GM18505 (cell line): ENCODE measurements at regions not wholly inside any gene's neighbourhood (a gene's known extent, or its start where the extent isn't known, plus 50 kb on each side); places are given as distances from the start of the nearest gene placed in this dataset.
A peak's percentile ranks its signal among the peaks of the same experiment; 100 is the strongest.

ENCODE experiments used
- ATAC-seq: cut with Tn5 transposase; IDR thresholded peaks from one replicate; pipeline ENCODE4 v1.9.1; 2021; ENCODE audit not compliant: unreplicated experiment
- POLR2A ChIP-seq: IDR thresholded peaks from 4 replicates; pipeline ENCODE4 v1.6.1; 2011; ENCODE audit warnings: borderline replicate concordance; ENCODE audit not compliant: insufficient read depth, insufficient read length; ENCODE audit errors: extremely low read depth

GRCh38 chr2:144274131-144274530 lies 245.8 kb downstream of the ZEB2 start:
- no peak for TF ChIP-seq POLR2A
- ATAC-seq = no peak

- no peak for ATAC-seq
- no peak for TF ChIP-seq POLR2A
These were observed 249.0 kb downstream of the ZEB2 start for GRCh38 chr2:144270951-144271350.

DNA sequence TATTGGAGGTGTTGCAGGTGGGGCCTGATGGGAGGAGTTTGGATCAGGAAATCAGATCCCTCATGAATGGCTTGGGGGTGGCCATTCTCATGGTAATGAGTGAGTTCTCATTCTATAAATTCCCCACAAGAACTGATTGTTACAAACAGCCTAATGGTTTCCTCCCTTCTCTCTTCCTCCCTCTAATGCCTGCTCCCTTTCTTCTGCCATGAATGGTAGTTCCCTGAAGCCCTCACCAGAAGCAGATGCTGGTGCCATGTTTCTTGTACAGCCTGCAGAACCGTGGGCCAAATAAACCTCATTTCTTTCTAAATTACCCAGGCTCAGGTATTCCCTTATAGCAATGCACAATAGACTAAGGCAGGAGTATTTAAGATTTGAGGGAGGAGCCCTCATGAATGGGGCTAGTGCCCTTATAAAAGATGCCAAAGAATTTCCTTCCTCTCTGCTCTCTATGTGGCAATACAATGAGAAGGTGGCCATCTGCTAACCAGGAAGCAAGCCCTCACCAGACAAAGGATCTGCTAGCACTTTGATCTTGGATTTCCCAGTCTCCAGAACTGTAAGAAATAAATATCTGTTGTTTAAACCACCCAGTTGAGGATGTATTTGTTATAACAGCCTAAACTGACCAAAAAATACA lies 251.8 kb downstream of the ZEB2 start:
- ATAC-seq = no peak
- TF ChIP-seq POLR2A = no peak

- TF ChIP-seq POLR2A = no peak
- peak; percentile 86 for ATAC-seq
These were observed 252.7 kb downstream of the ZEB2 start for GRCh38 chr2:144267239-144267638.

DNA sequence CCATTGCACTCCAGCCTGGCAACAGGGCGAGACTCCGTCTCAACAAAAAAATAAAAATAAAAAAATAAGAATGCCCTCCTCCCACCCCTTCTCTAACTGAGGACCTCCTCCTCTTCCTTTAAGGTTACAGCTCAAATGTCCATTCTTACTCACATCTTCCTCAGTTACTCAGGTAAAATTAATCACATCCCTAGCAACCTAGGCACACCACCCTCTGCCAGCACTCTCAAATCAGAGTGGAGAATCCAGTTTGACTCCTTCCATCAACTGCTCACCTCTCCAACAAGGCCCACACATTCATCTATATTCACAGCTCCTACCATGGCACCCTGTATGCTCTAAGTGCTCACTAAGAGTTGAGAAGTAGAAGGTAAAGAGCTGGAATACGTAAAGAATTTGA lies 254.3 kb downstream of the ZEB2 start:
- no peak for ATAC-seq
- no peak for TF ChIP-seq POLR2A

- ATAC-seq = no peak
- TF ChIP-seq POLR2A = no peak
These were observed 258.0 kb downstream of the ZEB2 start for GRCh38 chr2:144261966-144262365.

DNA sequence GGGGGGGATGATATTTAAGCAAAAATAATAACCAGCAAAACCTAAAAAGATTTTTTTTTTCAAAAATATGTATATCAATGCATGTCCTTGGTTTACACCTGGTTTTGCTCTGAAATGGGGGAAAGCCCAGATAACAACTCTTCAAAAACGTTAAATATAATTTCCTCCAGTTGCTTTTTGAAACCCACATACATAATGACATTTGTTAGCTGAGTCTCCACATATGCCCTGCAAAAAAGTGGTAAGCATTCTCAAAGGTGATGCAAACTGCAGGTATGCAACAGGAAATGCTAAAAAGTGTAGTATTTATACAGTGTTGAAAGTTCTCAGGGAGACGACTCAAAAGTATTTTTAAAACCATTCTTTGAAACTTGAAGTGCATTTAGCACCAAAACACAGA lies 258.6 kb downstream of the ZEB2 start:
- no peak for ATAC-seq
- no peak for TF ChIP-seq POLR2A

GRCh38 chr2:144259332-144259731 lies 260.6 kb downstream of the ZEB2 start:
- ATAC-seq = no peak

DNA sequence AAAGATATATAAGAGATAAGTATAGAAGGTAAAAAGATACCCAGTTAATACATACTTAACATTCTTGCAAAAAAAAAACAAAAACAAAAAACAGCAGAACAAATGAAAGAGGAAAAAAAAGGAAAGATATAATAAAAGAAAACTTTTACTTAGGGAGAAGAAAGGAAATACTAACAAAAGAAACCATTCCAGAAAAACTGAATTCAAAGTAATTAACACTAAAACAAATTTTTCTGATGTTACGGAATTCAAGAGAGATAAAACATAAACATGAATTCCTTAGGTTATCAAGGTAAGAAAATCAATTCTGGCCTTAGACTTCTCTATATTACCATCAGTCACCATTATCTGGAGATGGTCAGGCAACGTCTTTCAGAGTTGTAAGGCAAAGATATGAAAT lies 261.8 kb downstream of the ZEB2 start:
- TF ChIP-seq POLR2A = no peak

More at GRCh38 chr2:144259332-144259731, 260.6 kb downstream of the ZEB2 start:
- no peak for TF ChIP-seq POLR2A

GRCh38 chr2:144256996-144257707 lies 262.8 kb downstream of the ZEB2 start:
- no peak for ATAC-seq
- TF ChIP-seq POLR2A = no peak

More for the DNA sequence above, 261.8 kb downstream of the ZEB2 start:
- ATAC-seq = no peak

- ATAC-seq = no peak
- TF ChIP-seq POLR2A = no peak
These were observed 265.3 kb downstream of the ZEB2 start for GRCh38 chr2:144254342-144255235.

DNA sequence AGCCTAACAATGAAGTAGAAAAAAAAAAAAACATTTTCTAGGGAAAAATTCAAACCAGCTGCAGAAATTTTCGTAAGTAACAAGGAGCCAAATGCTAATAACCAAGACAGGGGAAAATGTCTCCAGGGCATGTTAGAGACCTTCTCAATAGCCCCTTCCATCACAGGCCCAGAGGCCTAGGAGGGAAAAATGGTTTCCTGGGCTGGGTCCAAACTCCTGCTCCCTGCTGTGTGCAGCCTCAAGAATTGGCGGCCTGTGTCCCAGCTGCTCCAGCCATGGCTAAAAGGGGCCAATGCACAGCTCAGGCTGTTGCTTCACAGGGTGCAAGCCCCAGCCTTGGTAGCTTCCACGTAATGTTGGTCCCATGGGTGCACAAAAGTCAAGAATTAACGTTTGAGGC lies 266.2 kb downstream of the ZEB2 start:
- ATAC-seq = no peak
- no peak for TF ChIP-seq POLR2A

- TF ChIP-seq POLR2A = no peak
- no peak for ATAC-seq
These were observed 267.2 kb downstream of the ZEB2 start for GRCh38 chr2:144252694-144253093.
